NCI-H748 (cell line): ENCODE measurements at regions not wholly inside any gene's neighbourhood (a gene's known extent, or its start where the extent isn't known, plus 50 kb on each side); places are given as distances from the start of the nearest gene placed in this dataset.
A peak's percentile ranks its signal among the peaks of the same experiment; 100 is the strongest.
"Not testable (repeated sequence)": the region's sequence is repeated elsewhere in the genome, so short reads cannot be mapped to it uniquely, and the experiment has no call there.

Experiments used
- DNase-seq: peaks from one replicate; lab custom pipeline; 2025; ENCODE audit not compliant: unreplicated experiment; lab: John Stamatoyannopoulos, UW

GRCh38 chr15:63434576-63435186, 53.0 kb upstream of the CA12 start:
- peak; percentile 89 for DNase-seq

- no peak for DNase-seq
Observed at GRCh38 chr15:63435204-63435820, 53.7 kb upstream of the CA12 start.

GRCh38 chr15:63436341-63436740, 54.7 kb upstream of the CA12 start:
- DNase-seq: no peak

- peak; percentile 76 for DNase-seq
Observed at GRCh38 chr15:63436872-63437375, 55.3 kb upstream of the CA12 start.

GRCh38 chr15:63439536-63440264, 58.1 kb upstream of the CA12 start:
- DNase-seq: peak; percentile 8

GRCh38 chr15:63440265-63440648, 58.6 kb upstream of the CA12 start:
- DNase-seq: no peak

- no peak for DNase-seq
Observed at GRCh38 chr15:63440756-63441155, 59.1 kb upstream of the CA12 start.

GRCh38 chr15:63441266-63441665, 59.6 kb upstream of the CA12 start:
- DNase-seq: no peak

- no peak for DNase-seq
Observed at GRCh38 chr15:63442080-63442479, 60.4 kb upstream of the CA12 start.

- no peak for DNase-seq
Observed at GRCh38 chr15:63444611-63445010, 59.8 kb upstream of the USP3 start.

GRCh38 chr15:63446255-63446654, 58.1 kb upstream of the USP3 start:
- DNase-seq: no peak

GRCh38 chr15:63447017-63447676, 57.2 kb upstream of the USP3 start:
- peak; percentile 85 for DNase-seq

- no peak for DNase-seq
Observed at GRCh38 chr15:63448266-63448665, 56.1 kb upstream of the USP3 start.

- not testable (repeated sequence) for DNase-seq
Observed at GRCh38 chr15:63448872-63449555, 55.4 kb upstream of the USP3 start.

- DNase-seq: no peak
Observed at GRCh38 chr15:63449731-63450130, 54.7 kb upstream of the USP3 start.

- no peak for DNase-seq
Observed at GRCh38 chr15:63450884-63451225, 53.5 kb upstream of the USP3 start.

GRCh38 chr15:63451671-63452315, 52.6 kb upstream of the USP3 start:
- DNase-seq: no peak

- no peak for DNase-seq
Observed at GRCh38 chr15:63452552-63453136, 51.7 kb upstream of the USP3 start.

- DNase-seq: no peak
Observed at GRCh38 chr15:63453186-63453905, 51.0 kb upstream of the USP3 start.
